ENCODE measurements at regions not wholly inside any gene's neighbourhood (a gene's known extent, or its start where the extent isn't known, plus 50 kb on each side); places are given as distances from the start of the nearest gene placed in this dataset.

GRCh38 chr4:174137698-174138097 lies 145.8 kb downstream of the FBXO8 start:
- TF ChIP-seq CTCF (IDR thresholded peaks at IDR 0.05) (no peak), POLR2A (IDR thresholded peaks at IDR 0.05) (no peak)

Measured in body of pancreas (tissue), 4 donors.